HEK293 (cell line): ENCODE measurements at regions not wholly inside any gene's neighbourhood (a gene's known extent, or its start where the extent isn't known, plus 50 kb on each side); places are given as distances from the start of the nearest gene placed in this dataset.

Source experiments
- SP2 ChIP-seq: fragments of 450-650 bp; formaldehyde crosslinking; IDR thresholded peaks from 2 replicates; pipeline ENCODE4 v1.5.1; 2016; ENCODE audit warnings: missing biosample characterization, missing genetic modification characterization
- TCF7L2 ChIP-seq: IDR thresholded peaks from 2 replicates; pipeline ENCODE4 v1.6.1; 2011; ENCODE audit warnings: low read depth, mild to moderate bottlenecking, inconsistent platforms, low read length, moderate library complexity, borderline replicate concordance
- ZNF433 ChIP-seq: fragments of 450-650 bp; formaldehyde crosslinking; IDR thresholded peaks from 2 replicates; pipeline ENCODE4 v1.5.1; 2016; ENCODE audit warnings: missing biosample characterization, missing genetic modification characterization, low read depth
- ZNF791 ChIP-seq: fragments of 450-650 bp; formaldehyde crosslinking; IDR thresholded peaks from 2 replicates; pipeline ENCODE4 v1.5.1; 2016; ENCODE audit warnings: missing biosample characterization, missing genetic modification characterization
- ZXDB ChIP-seq: fragments of 450-650 bp; formaldehyde crosslinking; IDR thresholded peaks from 2 replicates; pipeline ENCODE4 v1.5.1; 2016; ENCODE audit warnings: missing biosample characterization, missing genetic modification characterization
- TF ChIP-seq, protein P1 (sequence below): fragments of 450-650 bp; formaldehyde crosslinking; IDR thresholded peaks from 2 replicates; pipeline ENCODE4 v1.5.1; 2016; ENCODE audit warnings: missing biosample characterization, missing genetic modification characterization

- TF ChIP-seq, protein P1, sequence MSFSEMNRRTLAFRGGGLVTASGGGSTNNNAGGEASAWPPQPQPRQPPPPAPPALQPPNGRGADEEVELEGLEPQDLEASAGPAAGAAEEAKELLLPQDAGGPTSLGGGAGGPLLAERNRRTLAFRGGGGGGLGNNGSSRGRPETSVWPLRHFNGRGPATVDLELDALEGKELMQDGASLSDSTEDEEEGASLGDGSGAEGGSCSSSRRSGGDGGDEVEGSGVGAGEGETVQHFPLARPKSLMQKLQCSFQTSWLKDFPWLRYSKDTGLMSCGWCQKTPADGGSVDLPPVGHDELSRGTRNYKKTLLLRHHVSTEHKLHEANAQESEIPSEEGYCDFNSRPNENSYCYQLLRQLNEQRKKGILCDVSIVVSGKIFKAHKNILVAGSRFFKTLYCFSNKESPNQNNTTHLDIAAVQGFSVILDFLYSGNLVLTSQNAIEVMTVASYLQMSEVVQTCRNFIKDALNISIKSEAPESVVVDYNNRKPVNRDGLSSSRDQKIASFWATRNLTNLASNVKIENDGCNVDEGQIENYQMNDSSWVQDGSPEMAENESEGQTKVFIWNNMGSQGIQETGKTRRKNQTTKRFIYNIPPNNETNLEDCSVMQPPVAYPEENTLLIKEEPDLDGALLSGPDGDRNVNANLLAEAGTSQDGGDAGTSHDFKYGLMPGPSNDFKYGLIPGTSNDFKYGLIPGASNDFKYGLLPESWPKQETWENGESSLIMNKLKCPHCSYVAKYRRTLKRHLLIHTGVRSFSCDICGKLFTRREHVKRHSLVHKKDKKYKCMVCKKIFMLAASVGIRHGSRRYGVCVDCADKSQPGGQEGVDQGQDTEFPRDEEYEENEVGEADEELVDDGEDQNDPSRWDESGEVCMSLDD (tag by site-specific recombination): no peak
- no peak for TF ChIP-seq ZXDB (tag by site-specific recombination)
- no peak for TF ChIP-seq TCF7L2
- TF ChIP-seq ZNF791 (tag by site-specific recombination): no peak
- no peak for TF ChIP-seq SP2 (tag by site-specific recombination)
- no peak for TF ChIP-seq ZNF433 (tag by site-specific recombination)
Observed at GRCh38 chr6:151674578-151674977, 132.9 kb upstream of the ESR1 start.
